ENCODE measurements at regions not wholly inside any gene's neighbourhood (a gene's known extent, or its start where the extent isn't known, plus 50 kb on each side); places are given as distances from the start of the nearest gene placed in this dataset.

GRCh38 chr1:192439373-192440025 lies 122.7 kb downstream of the RGS21 start:
- TF ChIP-seq POLR2A (IDR thresholded peaks at IDR 0.05; ENCODE audit: extremely low read depth, insufficient read length) (no peak), MAX (IDR thresholded peaks at IDR 0.05; ENCODE audit: low read depth, low read length) (no peak), MYC (IDR thresholded peaks at IDR 0.05; ENCODE audit: low read depth, low read length) (no peak), CTCF (IDR thresholded peaks at IDR 0.05; ENCODE audit: low read depth, low read length) (no peak)
- no peak overlapping the region for H3K4me3 ChIP-seq (ENCODE audit: low read depth, low read length)
- no peak for DNase-seq (ENCODE audit: low read depth)

- DNase-seq (ENCODE audit: low read depth): no peak
- H3K4me3 ChIP-seq (ENCODE audit: low read depth, low read length): no peak overlapping the region
- TF ChIP-seq MAX (IDR thresholded peaks at IDR 0.05; ENCODE audit: low read depth, low read length): no peak
- TF ChIP-seq CTCF (IDR thresholded peaks at IDR 0.05; ENCODE audit: low read depth, low read length): no peak
- TF ChIP-seq MYC (IDR thresholded peaks at IDR 0.05; ENCODE audit: low read depth, low read length): no peak
- no peak for TF ChIP-seq POLR2A (IDR thresholded peaks at IDR 0.05; ENCODE audit: extremely low read depth, insufficient read length)
These were observed 124.7 kb downstream of the RGS21 start for GRCh38 chr1:192441492-192441891.

- no peak for TF ChIP-seq POLR2A (IDR thresholded peaks at IDR 0.05; ENCODE audit: extremely low read depth, insufficient read length)
- no peak for TF ChIP-seq CTCF (IDR thresholded peaks at IDR 0.05; ENCODE audit: low read depth, low read length)
- no peak for TF ChIP-seq MYC (IDR thresholded peaks at IDR 0.05; ENCODE audit: low read depth, low read length)
- TF ChIP-seq MAX (IDR thresholded peaks at IDR 0.05; ENCODE audit: low read depth, low read length): no peak
- DNase-seq (ENCODE audit: low read depth): no peak
- H3K4me3 ChIP-seq (ENCODE audit: low read depth, low read length): no peak overlapping the region
These were observed 125.9 kb downstream of the RGS21 start for GRCh38 chr1:192442736-192443135.

- no peak for TF ChIP-seq CTCF (IDR thresholded peaks at IDR 0.05; ENCODE audit: low read depth, low read length)
- no peak for TF ChIP-seq MYC (IDR thresholded peaks at IDR 0.05; ENCODE audit: low read depth, low read length)
- no peak for TF ChIP-seq MAX (IDR thresholded peaks at IDR 0.05; ENCODE audit: low read depth, low read length)
- no peak overlapping the region for H3K4me3 ChIP-seq (ENCODE audit: low read depth, low read length)
- no peak for DNase-seq (ENCODE audit: low read depth)
These were observed 126.8 kb downstream of the RGS21 start for GRCh38 chr1:192443616-192444015.

GRCh38 chr1:192445241-192445640 lies 128.4 kb downstream of the RGS21 start:
- DNase-seq (ENCODE audit: low read depth): no peak
- TF ChIP-seq CTCF (IDR thresholded peaks at IDR 0.05; ENCODE audit: low read depth, low read length) (no peak), MAX (IDR thresholded peaks at IDR 0.05; ENCODE audit: low read depth, low read length) (no peak), POLR2A (IDR thresholded peaks at IDR 0.05; ENCODE audit: extremely low read depth, insufficient read length) (no peak), MYC (IDR thresholded peaks at IDR 0.05; ENCODE audit: low read depth, low read length) (no peak)
- H3K4me3 ChIP-seq (ENCODE audit: low read depth, low read length): no peak overlapping the region

Measured in NB4 (cell line).